GM18867 (cell line): ENCODE measurements at regions not wholly inside any gene's neighbourhood (a gene's known extent, or its start where the extent isn't known, plus 50 kb on each side); places are given as distances from the start of the nearest gene placed in this dataset.

Experiments
- ATAC-seq: cut with Tn5 transposase; IDR thresholded peaks from one replicate; pipeline ENCODE4 v1.9.1; 2021; ENCODE audit warnings: mild to moderate bottlenecking, moderate library complexity; ENCODE audit not compliant: unreplicated experiment

GRCh38 chr1:29845910-29846309 lies 609.6 kb downstream of the PTPRU start:
- no peak for ATAC-seq

DNA sequence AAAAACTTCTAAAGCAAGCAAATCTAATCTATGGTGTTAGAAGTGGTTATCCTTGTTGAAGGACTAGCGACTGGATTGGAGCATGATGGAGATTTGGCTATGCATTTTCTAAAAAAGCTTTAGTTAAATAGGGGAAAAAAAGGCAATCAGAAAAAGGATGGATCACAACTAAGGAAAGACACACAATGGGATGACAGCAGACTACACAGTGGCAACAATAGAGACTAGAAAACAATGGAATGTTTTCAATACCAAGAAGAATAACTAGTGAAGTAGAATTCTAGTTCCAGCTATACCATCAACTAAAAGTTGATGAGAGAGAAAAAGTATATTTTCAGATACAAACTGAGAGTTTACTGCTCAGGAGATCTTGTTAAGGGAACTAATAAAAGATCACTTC lies 605.8 kb downstream of the PTPRU start:
- no peak for ATAC-seq

- ATAC-seq, result no peak
These were observed 603.4 kb downstream of the PTPRU start for GRCh38 chr1:29839726-29840125.

- no peak for ATAC-seq
These were observed 602.5 kb downstream of the PTPRU start for GRCh38 chr1:29838738-29839320.

DNA sequence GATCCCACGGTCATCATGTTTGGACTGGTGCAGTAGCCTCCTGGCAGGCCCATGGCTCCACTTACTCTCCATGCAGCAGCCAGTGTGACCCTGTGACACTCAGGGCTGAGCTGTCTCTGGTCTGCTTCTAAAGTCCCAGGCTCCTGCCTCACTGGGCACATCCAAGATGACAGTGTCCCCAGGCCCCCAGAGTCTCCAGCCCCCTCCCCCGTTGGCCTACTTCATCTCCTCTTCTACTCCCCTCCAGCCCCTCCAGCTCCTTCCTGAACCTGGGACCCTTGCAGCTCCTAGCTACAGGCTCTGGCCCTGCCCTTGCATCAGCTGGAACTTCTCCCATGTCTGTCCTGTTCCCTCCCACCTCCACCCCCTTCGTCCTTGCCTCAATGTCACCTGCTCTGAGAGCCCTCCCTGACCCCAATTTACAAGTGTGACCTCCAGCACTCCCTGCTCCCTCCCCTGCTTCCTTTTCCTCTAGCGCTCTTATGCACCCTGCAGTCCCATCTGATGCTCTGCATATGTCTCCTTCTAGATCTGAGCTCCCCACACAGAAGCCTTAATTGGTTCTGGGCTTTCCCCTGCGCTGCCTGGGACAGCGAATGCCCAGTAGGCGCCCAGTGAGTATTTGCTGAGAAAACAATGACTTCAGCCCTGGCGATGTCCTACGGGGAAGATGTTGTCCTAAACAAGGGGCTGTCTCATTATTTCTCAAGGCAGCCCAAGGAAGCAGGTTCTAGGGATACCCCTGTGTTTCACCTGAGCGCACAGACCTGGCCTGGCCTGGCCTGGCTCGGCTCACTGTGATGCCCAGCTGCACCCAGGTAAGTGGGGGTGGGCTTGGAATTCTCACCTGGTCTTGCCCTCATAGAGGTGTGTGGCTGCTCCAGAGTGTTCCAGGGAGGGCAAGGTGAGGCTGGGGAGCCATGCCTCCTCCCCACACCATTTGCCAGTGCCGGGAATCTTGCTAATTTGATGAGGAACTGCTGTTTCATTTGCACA lies 600.6 kb downstream of the PTPRU start:
- ATAC-seq, result no peak

DNA sequence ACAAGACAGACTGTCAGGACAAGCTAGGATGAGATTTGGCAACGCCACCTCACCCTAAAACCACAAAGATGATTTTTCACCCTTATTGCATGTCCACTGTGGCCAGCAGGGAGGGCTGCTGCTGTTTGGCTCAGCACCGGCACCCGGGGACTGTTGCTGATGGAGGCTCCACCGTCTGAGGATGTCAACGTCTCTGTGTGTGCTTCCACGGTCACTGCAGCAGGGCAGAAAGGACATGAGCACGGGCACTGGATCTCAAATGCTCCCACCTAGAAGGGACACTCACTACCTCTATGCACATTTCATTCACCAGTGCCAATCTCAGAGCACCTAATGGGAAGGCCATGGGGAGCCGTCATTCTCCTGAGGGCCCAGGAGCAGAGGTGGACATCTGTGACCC lies 599.6 kb downstream of the PTPRU start:
- ATAC-seq, result no peak

DNA sequence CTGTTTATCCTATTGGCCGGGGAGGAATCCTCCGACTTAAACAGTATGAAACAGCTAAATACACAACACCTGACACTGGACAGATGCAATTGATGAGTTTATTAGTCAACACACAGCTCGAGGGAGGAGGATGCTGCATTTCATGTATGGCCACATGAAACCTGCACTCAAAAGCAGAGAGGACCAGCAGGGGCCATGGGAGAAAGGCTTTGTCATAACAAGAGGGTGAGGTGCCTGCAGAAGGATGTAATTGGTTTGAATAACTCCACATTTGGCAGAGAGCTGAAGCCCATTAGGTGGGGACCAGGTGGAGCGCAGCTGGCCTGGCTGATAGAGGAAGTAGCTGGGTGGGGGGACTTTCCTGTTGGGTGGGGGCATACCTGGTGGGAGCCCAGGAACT lies 599.1 kb downstream of the PTPRU start:
- no peak for ATAC-seq

- ATAC-seq, result no peak
These were observed 597.3 kb downstream of the PTPRU start for GRCh38 chr1:29833581-29833980.

GRCh38 chr1:29832936-29833335 lies 596.6 kb downstream of the PTPRU start:
- no peak for ATAC-seq

DNA sequence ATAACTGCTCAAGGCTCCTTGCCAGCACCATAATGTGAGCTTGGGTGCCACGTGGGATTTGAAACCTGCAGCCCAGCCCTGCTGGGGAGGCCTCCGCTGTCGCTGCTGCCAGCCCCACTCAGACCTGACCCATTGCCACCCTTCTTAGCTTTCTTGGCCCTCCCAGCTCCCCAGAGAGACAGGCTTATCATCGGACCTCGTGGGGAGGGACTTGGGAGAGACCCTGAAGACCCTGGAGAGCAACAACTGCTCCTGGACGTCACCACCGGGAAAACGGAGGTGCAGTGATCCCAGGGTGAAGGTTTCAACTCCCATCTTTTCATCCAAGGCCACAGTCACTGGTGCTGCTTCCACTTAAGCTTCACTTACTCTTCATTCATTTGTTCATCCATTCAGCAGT lies 596.1 kb downstream of the PTPRU start:
- no peak for ATAC-seq

- ATAC-seq, result no peak
These were observed 595.3 kb downstream of the PTPRU start for GRCh38 chr1:29831500-29832117.

- ATAC-seq, result no peak
These were observed 594.6 kb downstream of the PTPRU start for GRCh38 chr1:29830916-29831315.

DNA sequence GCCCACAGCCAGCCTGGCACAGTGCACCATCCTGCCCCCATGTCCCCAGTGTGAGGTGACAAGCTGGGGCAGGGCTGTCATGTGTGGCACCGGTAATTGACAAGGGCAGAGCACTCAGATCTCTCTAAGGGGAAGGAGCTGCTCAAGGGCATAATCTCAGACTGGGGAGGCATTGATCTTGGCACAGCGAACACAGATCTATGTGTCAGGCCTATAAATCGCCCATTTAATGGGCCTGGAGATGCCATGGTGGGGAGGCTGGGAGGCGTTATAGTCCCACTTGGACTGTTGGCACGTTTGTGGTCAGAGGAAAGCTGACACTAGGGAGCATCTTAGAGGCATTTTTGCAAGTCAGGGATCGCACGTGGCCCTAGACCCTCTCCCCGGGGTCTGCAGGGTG lies 594.1 kb downstream of the PTPRU start:
- ATAC-seq, result no peak

GRCh38 chr1:29829448-29830344 lies 593.4 kb downstream of the PTPRU start:
- ATAC-seq, result no peak

GRCh38 chr1:29828526-29829447 lies 592.5 kb downstream of the PTPRU start:
- ATAC-seq, result no peak

DNA sequence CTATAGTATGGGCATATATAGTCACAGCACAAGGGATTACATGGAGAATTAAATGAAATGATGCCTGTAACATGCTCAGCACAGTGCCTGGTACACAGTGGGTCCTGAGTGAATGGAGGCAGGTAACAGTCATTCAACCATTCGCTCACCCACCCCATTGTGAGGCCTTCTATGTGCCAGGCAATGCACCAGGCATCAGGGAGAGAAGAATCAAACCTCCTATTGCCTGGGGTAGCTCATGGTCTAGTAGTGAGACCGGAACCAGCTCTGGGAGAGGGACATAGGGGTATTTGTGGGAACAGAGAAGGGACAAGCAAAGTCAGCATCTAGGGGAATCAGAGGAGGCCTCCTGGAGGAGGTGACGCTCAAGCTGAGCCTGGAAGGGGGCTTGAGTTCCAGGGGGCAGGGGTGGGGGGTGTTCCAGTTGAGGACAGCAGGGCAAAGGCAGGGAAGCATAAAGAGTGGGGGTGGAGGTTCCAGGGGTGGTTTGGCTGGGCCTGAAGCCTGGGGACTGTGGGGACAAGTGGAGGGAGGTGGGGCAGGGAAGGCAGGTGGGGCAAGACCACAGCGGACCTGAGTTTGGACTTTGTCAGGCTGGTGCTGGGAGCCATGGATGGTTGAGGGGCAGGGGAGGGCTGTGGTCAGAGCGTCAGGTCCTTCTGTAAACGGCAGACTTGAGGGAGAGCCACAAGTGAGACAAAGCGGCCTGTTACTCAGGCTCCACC lies 591.6 kb downstream of the PTPRU start:
- ATAC-seq, result no peak

- ATAC-seq, result no peak
These were observed 591.0 kb downstream of the PTPRU start for GRCh38 chr1:29827237-29827750.

GRCh38 chr1:29826646-29827045 lies 590.3 kb downstream of the PTPRU start:
- ATAC-seq, result no peak

DNA sequence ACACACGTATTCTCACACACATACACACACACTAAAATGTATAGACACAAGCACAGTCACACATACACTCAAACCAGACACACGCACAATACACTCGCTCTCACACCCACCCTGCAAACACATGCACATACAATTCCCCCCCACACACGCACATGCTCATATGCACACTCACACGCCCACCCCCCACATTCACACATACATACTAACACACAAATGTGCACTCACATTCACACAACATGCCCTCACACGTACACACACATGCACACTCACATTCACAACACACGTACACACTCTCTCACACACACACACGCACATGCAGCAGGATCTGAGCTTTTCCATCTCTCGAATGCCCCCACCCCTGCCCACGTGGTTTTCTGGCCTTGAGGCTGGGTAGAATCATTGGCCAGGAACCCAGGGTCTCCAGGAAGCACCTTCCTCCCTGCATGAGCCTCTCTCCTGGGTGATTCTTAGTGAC lies 589.7 kb downstream of the PTPRU start:
- ATAC-seq, result no peak
